ENCODE measurements at regions not wholly inside any gene's neighbourhood (a gene's known extent, or its start where the extent isn't known, plus 50 kb on each side); places are given as distances from the start of the nearest gene placed in this dataset.
"Not testable (repeated sequence)": the region's sequence is repeated elsewhere in the genome, so short reads cannot be mapped to it uniquely, and the experiment has no call there.

DNA sequence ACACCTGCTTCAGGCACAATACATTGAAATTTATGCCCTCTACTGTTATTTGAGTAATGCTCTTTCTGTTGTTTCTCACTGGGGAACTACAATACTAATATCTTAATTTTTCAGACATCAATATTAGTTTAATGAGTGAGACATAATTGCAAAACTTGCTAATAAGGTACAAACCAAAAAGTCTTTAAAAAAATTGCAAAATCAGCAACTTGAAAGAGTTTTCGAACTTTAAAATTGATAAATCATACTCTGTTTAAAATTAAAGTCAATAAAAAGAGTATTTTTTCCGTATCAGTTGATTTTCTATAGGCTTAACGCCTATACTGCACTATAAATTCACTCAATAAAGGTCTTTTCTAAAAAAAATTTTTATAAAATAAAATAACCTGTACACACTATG lies 1735.9 kb upstream of the SEL1L start:
- DNase-seq = no peak

DNA sequence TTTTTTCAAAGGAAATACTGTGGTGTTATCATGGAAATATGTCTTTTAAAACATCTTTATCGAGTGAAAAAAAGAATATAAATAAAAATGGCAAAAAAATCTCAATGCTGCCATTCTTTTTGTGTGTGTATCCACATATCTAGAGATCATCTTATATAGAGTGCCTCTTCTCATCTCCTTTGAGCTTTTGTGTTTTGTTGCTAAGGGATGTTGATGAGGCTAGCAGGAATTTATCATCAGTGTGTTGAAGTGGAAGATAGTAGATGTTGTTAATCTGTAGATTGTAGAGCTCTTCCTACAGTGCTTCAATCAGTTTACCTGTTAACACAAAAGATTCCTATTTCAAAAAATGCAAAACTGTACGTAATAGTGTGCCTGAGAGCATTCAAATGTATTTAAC lies 1738.0 kb upstream of the SEL1L start:
- no peak for DNase-seq

DNA sequence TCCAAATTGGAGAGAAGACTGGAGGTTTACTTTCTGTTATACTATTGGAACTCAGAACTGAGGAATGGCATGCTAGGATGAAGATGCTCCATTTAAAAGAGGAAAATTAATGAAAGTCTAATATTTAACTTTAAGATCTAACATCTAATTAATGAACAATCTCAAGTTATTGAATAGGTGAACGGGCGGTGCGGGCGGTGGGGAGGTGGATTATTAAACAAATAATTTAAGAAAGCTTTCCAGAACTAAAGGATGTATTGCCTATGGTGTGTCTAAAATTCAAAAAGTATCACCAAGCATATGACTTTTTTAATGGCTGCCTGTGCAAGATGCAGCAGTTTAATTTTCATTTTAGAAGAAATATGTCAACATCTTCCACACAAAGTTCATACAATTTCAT lies 1747.1 kb upstream of the SEL1L start:
- no peak for DNase-seq

DNA sequence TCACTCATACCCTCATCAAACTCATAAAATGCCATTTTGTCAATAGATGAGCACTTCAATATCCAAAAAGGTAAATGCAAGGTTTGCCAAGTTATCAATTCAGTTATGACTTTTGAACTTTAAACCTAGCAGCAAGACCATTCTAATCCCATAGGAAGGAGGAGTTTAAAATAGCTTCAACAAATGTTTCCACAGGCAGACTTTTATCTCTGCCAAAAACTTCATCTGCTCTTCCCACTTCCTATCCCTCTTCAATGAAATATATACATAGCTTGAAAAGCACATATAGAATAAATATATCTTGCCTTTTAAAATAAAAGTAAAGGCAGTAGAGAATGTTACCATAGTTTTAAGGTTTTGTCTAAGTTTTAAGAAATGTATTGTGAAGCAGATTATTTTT lies 1749.1 kb upstream of the SEL1L start:
- DNase-seq = no peak

DNA sequence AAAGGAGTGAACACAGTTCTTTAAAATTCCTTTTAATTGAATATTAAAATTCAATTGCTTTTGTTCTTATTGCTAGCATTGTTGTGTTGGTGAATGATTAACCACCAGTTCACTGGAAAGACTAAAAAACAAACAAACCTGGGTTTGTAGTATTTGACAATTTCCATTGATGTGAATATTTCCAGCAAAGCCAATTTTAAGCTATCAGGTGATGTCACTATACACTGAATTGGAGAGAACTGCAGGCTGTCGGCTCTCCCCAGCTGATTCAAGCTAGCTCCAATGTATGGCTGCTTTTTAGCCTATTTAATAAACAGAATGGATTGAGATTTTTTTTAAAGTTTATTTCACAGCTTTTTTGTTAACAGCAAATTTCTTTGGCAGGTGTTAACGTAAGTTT lies 1753.6 kb upstream of the SEL1L start:
- no peak for DNase-seq

- no peak for DNase-seq
Observed at GRCh38 chr14:83289390-83289789, 1755.7 kb upstream of the SEL1L start.

DNA sequence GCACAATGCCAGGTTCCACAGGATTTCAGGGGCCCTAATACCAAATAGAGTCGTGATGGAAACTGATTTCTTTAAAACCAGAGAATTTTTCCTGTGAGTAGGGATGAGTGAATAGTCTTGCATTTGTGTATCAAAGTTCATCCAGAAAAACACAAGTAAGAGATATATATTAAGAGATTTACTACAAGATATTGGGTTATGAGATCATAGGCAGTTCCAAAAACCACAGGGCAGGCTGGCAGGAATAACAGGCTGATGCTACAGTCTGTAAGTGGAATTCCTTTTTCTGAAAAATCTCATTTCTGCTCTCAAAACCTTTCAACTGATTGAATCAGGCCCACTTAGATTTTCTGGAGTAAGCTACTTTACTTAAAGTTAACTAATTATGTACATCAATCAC lies 1756.2 kb upstream of the SEL1L start:
- DNase-seq = no peak

DNA sequence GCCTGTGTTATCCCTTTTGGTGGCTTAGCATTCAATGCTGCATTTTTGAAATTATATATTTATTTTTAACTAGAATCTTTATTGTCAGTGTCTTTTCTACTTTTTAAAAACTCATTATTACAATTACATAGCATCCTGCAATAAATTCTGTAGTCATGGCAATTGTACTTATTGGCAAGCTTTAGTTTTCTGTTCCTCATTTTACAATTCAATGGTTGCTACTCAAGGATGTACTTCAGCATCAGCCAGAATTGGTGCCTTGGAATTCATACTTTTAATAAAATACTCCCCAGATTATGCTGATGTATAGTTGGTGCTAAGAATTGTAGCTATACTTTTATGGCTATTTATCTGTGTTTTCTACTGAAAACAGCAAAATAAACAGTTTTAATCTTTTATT lies 1756.8 kb upstream of the SEL1L start:
- DNase-seq = no peak

DNA sequence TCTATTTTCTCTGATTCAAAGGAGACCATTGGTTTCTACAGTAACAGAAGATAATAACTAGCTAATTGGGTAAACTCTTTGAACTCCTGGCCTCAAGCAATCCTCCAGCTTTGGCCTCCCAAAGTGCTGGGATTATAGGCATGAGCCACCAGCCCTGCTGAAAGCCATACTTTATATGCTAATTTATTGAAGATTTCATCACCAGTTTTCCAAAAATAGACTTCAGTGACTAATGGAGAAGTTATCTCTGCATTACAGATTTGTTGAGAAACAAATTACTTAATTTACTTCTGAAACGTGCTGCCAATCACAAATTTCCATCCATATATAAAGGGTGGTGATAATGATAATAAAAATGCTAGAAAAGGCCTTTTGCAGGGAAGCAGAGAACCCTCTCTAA lies 1758.1 kb upstream of the SEL1L start:
- no peak for DNase-seq

DNA sequence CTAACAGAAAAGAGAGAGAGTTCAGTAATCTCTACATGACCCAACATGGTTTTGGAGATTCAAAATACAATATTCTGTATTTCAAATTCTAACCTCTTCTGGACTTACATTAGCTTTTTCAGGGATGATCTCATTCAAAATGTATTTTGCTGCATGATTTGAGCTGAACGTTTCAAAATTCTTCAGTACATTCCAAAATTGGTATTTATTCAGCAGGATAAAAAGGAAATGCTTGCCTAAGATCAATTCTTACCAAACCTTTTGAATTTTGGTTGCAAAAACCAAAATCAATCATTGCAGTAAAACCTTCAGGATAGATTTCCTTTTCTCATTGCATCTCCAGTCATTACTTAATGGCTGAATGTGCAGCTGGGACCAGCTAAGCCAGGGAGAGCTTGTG lies 1761.3 kb upstream of the SEL1L start:
- no peak for DNase-seq

DNA sequence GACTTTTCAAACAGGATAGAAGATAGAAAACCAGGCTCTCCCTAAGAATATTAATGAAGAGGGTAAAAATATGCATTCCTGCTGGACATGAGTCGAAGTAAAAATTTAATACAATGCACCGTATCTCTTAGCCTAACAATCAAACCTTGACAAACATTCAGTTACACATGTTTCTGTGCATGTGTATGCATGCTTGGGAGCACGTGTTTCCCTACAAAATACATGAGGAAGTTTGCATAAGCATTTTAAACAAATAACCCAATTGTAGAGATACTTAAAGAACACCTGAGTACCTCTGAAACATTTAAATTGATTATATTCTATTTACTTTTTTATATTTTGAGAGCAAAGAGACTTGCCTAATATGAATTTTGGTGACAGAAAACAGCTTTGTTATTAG lies 1763.7 kb upstream of the SEL1L start:
- no peak for DNase-seq

- DNase-seq = not testable (repeated sequence)
Observed at GRCh38 chr14:83298016-83298415, 1764.4 kb upstream of the SEL1L start.

- DNase-seq = peak in 1 of 58 donors; percentile 33
Observed at GRCh38 chr14:83300476-83301064, 1766.9 kb upstream of the SEL1L start.

- no peak for DNase-seq
Observed at GRCh38 chr14:83301791-83302190, 1768.1 kb upstream of the SEL1L start.

- no peak for DNase-seq
Observed at GRCh38 chr14:83309211-83309610, 1775.6 kb upstream of the SEL1L start.

GRCh38 chr14:83309833-83310232 lies 1776.2 kb upstream of the SEL1L start:
- DNase-seq = no peak

DNA sequence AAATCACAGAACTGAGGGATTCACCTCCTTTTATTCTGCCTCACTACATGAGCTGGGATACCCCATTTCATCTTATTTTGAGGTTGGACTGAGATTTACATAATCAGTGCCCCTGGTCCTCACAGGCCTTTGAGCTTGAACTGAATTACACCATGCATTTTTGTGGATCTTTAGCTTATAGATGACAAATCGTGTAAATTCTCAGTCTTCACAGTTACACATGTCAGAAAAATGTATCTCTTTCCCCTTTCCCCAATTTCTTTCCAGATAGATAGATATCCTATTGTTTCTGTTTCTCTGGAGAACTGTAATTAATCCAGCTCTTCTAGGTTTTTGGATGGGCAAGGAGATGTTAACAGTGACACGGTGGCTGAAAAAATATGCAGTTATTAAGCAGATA lies 1778.9 kb upstream of the SEL1L start:
- no peak for DNase-seq

GRCh38 chr14:83314764-83315163 lies 1781.1 kb upstream of the SEL1L start:
- no peak for DNase-seq

GRCh38 chr14:83316356-83316755 lies 1782.7 kb upstream of the SEL1L start:
- no peak for DNase-seq

GRCh38 chr14:83320837-83321236 lies 1787.2 kb upstream of the SEL1L start:
- no peak for DNase-seq

DNA sequence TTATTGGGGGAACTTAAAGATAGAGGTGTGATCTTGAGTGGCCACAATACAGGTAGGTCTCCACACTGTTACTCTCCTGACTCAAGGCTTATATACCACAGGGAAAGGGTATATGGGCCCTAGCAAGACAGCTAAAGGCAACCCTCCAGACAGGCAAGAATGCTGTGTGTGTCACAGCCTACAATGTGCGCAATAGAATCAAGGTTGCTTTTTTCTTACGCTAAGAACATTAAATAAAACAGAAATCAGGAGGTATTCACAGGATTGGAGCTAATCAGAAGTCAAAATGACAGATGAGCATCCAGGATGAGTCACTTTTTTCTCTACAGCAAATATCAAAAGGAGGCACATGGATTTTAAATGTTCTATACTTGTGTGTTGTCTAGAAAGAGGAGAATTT lies 1797.9 kb upstream of the SEL1L start:
- no peak for DNase-seq

DNA sequence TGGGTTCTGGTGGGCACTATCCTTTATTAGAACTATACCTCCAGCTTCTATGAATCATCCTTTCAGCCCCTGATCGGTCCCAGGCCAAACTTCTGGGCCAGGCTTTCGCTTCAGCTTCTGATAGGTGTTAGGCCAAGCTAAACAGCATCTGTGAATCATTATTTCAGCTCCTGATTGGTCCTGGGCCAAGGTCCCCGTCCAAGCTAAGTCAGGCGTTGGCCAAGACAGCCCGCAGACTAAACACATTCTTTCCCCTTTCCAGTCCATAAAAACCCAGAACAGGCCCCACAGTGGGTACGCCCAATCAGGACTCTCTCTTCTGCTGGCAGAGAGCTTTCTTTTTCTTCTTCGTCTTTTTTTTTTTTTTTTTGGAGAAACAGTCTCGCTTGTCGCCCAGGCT lies 1808.9 kb upstream of the SEL1L start:
- DNase-seq = no peak

GRCh38 chr14:83347874-83348273 lies 1814.2 kb upstream of the SEL1L start:
- no peak for DNase-seq

GRCh38 chr14:83355609-83356008 lies 1822.0 kb upstream of the SEL1L start:
- no peak for DNase-seq
